Hepatocyte (in vitro differentiated cells): ENCODE measurements at regions not wholly inside any gene's neighbourhood (a gene's known extent, or its start where the extent isn't known, plus 50 kb on each side); places are given as distances from the start of the nearest gene placed in this dataset.
A peak's percentile ranks its signal among the peaks of the same experiment; 100 is the strongest.

Experiments used
- DNase-seq: peaks from one replicate; pipeline ENCODE4 v3.0.0-alpha.2; 2016; ENCODE audit warnings: low spot score
- H2AFZ ChIP-seq: fragments of 200-600 bp; sonication (generic); 2 replicates; pipeline ENCODE4 v1.6.0; 2016; ENCODE audit warnings: antibody characterized with exemption, mild to moderate bottlenecking
- H3K27ac ChIP-seq: fragments of 200-600 bp; sonication (generic); 2 replicates; pipeline ENCODE4 v1.5.1; 2016; ENCODE audit warnings: mild to moderate bottlenecking
- H3K27me3 ChIP-seq: fragments of 200-600 bp; sonication (generic); 2 replicates; pipeline ENCODE4 v1.6.1; 2016
- H3K36me3 ChIP-seq: fragments of 200-600 bp; sonication (generic); replicated peaks from 2 replicates; pipeline ENCODE4 v1.5.1; 2016; ENCODE audit warnings: low read depth; ENCODE audit not compliant: insufficient read depth
- H3K4me1 ChIP-seq: fragments of 200-600 bp; sonication (generic); 2 replicates; pipeline ENCODE4 v1.5.1; 2016; ENCODE audit warnings: mild to moderate bottlenecking, moderate library complexity; ENCODE audit not compliant: insufficient read depth
- H3K4me2 ChIP-seq: fragments of 200-600 bp; sonication (generic); 2 replicates; pipeline ENCODE4 v1.6.0; 2016
- H3K4me3 ChIP-seq: fragments of 200-600 bp; sonication (generic); 2 replicates; pipeline ENCODE4 v1.5.1; 2016; ENCODE audit warnings: mild to moderate bottlenecking
- H3K79me2 ChIP-seq: fragments of 200-600 bp; sonication (generic); 2 replicates; pipeline ENCODE4 v1.6.0; 2017; ENCODE audit warnings: mild to moderate bottlenecking
- H3K9me2 ChIP-seq: fragments of 200-600 bp; sonication (generic); replicated peaks from 2 replicates; pipeline ENCODE4 v1.6.0; 2017; ENCODE audit warnings: mild to moderate bottlenecking; ENCODE audit not compliant: insufficient read depth
- H3K9me3 ChIP-seq: fragments of 200-600 bp; sonication (generic); 2 replicates; pipeline ENCODE4 v1.5.1; 2016; ENCODE audit warnings: low read depth, mild to moderate bottlenecking
- H4K20me1 ChIP-seq: fragments of 200-600 bp; sonication (generic); 2 replicates; pipeline ENCODE4 v1.6.0; 2016; ENCODE audit warnings: mild to moderate bottlenecking; ENCODE audit not compliant: insufficient read depth, poor library complexity, severe bottlenecking
- CTCF ChIP-seq: fragments of 200-600 bp; sonication (generic); IDR thresholded peaks from 2 replicates; pipeline ENCODE4 v1.5.1; 2016; ENCODE audit warnings: antibody characterized with exemption, mild to moderate bottlenecking; ENCODE audit not compliant: poor library complexity
- EZH2 ChIP-seq: fragments of 200-600 bp; sonication (generic); IDR thresholded peaks from 2 replicates; pipeline ENCODE4 v1.6.1; 2016; ENCODE audit warnings: antibody characterized with exemption, mild to moderate bottlenecking, borderline replicate concordance
- EZH2phosphoT487 ChIP-seq: fragments of 200-600 bp; sonication (generic); IDR thresholded peaks from one replicate; pipeline ENCODE4 v1.6.1; 2018; ENCODE audit warnings: antibody characterized with exemption, mild to moderate bottlenecking, low read depth, moderate library complexity; ENCODE audit not compliant: unreplicated experiment, severe bottlenecking
- WGBS: methylation state at CpG from one replicate; pipeline ENCODE4 v1.1.6; 2016; ENCODE audit warnings: low lambda C conversion rate; ENCODE audit errors: missing lambda C conversion rate; 5-methylcytosine and 5-hydroxymethylcytosine counted together

- no peaks in the 10 kb centered on the region for H3K4me1 ChIP-seq
- no peaks in the 10 kb centered on the region for H3K27me3 ChIP-seq
- no peaks in the 10 kb centered on the region for H3K79me2 ChIP-seq
- no peak overlapping the region for H3K4me2 ChIP-seq
- no peaks in the 10 kb centered on the region for H3K9me3 ChIP-seq
- DNase-seq = no peak
- no peak overlapping the region for H2AFZ ChIP-seq
- H3K4me3 ChIP-seq = no peak overlapping the region
- H3K36me3 ChIP-seq = no peaks in the 10 kb centered on the region
- H3K27ac ChIP-seq = no peak overlapping the region
- WGBS = 87% methylated on average over 2 of the region's 2 CpGs
- no peaks in the 10 kb centered on the region for H3K9me2 ChIP-seq
- no peaks in the 10 kb centered on the region for H4K20me1 ChIP-seq
- TF ChIP-seq EZH2 = no peak
- TF ChIP-seq CTCF = no peak
- TF ChIP-seq EZH2phosphoT487 = no peak
These were observed 76.6 kb upstream of the RMDN2 start for GRCh38 chr2:37848451-37848850.

- Histone ChIP-seq H3K4me2 (no peak overlapping the region), H3K79me2 (no peaks in the 10 kb centered on the region), H3K9me2 (no peaks in the 10 kb centered on the region), H3K27ac (no peak overlapping the region), H3K36me3 (no peaks in the 10 kb centered on the region), H3K4me1 (no peaks in the 10 kb centered on the region), H3K27me3 (no peaks in the 10 kb centered on the region), H3K4me3 (no peak overlapping the region), H3K9me3 (no peaks in the 10 kb centered on the region), H2AFZ (no peak overlapping the region), H4K20me1 (no peaks in the 10 kb centered on the region)
- DNase-seq = no peak
- WGBS = 92% methylated on average over 2 of the region's 2 CpGs
- TF ChIP-seq EZH2 = no peak
- TF ChIP-seq EZH2phosphoT487 = no peak
- no peak for TF ChIP-seq CTCF
These were observed 75.2 kb upstream of the RMDN2 start for GRCh38 chr2:37849911-37850310.

GRCh38 chr2:37851428-37851827, 73.7 kb upstream of the RMDN2 start:
- H3K36me3 ChIP-seq = no peaks in the 10 kb centered on the region
- no peaks in the 10 kb centered on the region for H3K27me3 ChIP-seq
- no peak for DNase-seq
- no peaks in the 10 kb centered on the region for H3K4me1 ChIP-seq
- WGBS = 33% methylated on average over 4 of the region's 4 CpGs
- H3K9me2 ChIP-seq = no peaks in the 10 kb centered on the region
- H3K9me3 ChIP-seq = no peaks in the 10 kb centered on the region
- no peaks in the 10 kb centered on the region for H4K20me1 ChIP-seq
- no peak overlapping the region for H3K27ac ChIP-seq
- TF ChIP-seq EZH2 (no peak), CTCF (no peak), EZH2phosphoT487 (no peak)
- H3K79me2 ChIP-seq = no peaks in the 10 kb centered on the region
- H3K4me2 ChIP-seq = no peak overlapping the region
- H2AFZ ChIP-seq = peak overlapping the region; percentile 11
- H3K4me3 ChIP-seq = no peak overlapping the region

- 87% methylated on average over 3 of the region's 3 CpGs for WGBS
- Histone ChIP-seq H3K79me2 (no peaks in the 10 kb centered on the region), H2AFZ (no peak overlapping the region), H3K9me3 (no peaks in the 10 kb centered on the region), H3K27me3 (no peaks in the 10 kb centered on the region), H3K36me3 (no peaks in the 10 kb centered on the region), H4K20me1 (no peaks in the 10 kb centered on the region), H3K9me2 (no peaks in the 10 kb centered on the region), H3K4me1 (no peaks in the 10 kb centered on the region), H3K27ac (no peak overlapping the region), H3K4me2 (no peak overlapping the region), H3K4me3 (no peak overlapping the region)
- TF ChIP-seq EZH2phosphoT487 (no peak), EZH2 (no peak), CTCF (no peak)
- no peak for DNase-seq
These were observed 73.1 kb upstream of the RMDN2 start for GRCh38 chr2:37851828-37852584.
